ENCODE measurements at regions not wholly inside any gene's neighbourhood (a gene's known extent, or its start where the extent isn't known, plus 50 kb on each side); places are given as distances from the start of the nearest gene placed in this dataset.

DNA sequence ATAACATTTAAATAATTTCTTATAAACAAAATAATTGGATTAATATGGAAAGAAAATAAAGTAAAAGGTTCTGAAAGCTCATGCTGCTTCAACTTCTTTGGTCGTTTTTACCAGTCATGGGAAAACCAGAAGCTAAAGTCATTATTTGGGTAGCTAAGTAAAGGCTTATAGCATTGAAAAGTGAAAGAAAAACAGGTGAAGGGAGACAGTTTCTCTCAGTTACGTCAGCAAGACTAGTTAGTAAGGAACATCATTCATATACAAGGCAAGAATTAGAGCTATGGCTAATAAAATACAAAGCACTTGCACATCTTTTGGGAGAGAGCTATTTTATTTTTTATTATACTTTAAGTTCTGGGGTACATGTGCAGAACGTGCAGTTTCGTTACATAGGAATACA, 170.3 kb upstream of the SYT10 start:
- TF ChIP-seq, protein P1, sequence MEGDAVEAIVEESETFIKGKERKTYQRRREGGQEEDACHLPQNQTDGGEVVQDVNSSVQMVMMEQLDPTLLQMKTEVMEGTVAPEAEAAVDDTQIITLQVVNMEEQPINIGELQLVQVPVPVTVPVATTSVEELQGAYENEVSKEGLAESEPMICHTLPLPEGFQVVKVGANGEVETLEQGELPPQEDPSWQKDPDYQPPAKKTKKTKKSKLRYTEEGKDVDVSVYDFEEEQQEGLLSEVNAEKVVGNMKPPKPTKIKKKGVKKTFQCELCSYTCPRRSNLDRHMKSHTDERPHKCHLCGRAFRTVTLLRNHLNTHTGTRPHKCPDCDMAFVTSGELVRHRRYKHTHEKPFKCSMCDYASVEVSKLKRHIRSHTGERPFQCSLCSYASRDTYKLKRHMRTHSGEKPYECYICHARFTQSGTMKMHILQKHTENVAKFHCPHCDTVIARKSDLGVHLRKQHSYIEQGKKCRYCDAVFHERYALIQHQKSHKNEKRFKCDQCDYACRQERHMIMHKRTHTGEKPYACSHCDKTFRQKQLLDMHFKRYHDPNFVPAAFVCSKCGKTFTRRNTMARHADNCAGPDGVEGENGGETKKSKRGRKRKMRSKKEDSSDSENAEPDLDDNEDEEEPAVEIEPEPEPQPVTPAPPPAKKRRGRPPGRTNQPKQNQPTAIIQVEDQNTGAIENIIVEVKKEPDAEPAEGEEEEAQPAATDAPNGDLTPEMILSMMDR (tag by site-specific recombination; IDR thresholded peaks at IDR 0.05), result no peak
- TF ChIP-seq ZFP3 (tag by site-specific recombination; IDR thresholded peaks at IDR 0.05; ENCODE audit: low read depth), result no peak
- no peak for TF ChIP-seq ZNF785 (tag by site-specific recombination; IDR thresholded peaks at IDR 0.05)
- TF ChIP-seq, protein P2, sequence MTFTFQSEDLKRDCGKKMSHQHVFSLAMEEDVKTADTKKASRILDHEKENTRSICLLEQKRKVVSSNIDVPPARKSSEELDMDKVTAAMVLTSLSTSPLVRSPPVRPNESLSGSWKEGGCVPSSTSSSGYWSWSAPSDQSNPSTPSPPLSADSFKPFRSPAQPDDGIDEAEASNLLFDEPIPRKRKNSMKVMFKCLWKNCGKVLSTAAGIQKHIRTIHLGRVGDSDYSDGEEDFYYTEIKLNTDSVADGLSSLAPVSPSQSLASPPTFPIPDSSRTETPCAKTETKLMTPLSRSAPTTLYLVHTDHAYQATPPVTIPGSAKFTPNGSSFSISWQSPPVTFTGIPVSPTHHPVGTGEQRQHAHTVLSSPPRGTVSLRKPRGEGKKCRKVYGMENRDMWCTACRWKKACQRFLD (tag by site-specific recombination; IDR thresholded peaks at IDR 0.05), result no peak
- no peak for TF ChIP-seq ZNF561 (tag by site-specific recombination; IDR thresholded peaks at IDR 0.05; ENCODE audit: borderline replicate concordance)
- TF ChIP-seq ZBTB7A (tag by site-specific recombination; IDR thresholded peaks at IDR 0.05; ENCODE audit: low read depth), result no peak
- TF ChIP-seq REPIN1 (tag by site-specific recombination; IDR thresholded peaks at IDR 0.05; ENCODE audit: low read depth), result no peak
- no peak for TF ChIP-seq ZXDB (tag by site-specific recombination; IDR thresholded peaks at IDR 0.05)
- TF ChIP-seq, protein P3, sequence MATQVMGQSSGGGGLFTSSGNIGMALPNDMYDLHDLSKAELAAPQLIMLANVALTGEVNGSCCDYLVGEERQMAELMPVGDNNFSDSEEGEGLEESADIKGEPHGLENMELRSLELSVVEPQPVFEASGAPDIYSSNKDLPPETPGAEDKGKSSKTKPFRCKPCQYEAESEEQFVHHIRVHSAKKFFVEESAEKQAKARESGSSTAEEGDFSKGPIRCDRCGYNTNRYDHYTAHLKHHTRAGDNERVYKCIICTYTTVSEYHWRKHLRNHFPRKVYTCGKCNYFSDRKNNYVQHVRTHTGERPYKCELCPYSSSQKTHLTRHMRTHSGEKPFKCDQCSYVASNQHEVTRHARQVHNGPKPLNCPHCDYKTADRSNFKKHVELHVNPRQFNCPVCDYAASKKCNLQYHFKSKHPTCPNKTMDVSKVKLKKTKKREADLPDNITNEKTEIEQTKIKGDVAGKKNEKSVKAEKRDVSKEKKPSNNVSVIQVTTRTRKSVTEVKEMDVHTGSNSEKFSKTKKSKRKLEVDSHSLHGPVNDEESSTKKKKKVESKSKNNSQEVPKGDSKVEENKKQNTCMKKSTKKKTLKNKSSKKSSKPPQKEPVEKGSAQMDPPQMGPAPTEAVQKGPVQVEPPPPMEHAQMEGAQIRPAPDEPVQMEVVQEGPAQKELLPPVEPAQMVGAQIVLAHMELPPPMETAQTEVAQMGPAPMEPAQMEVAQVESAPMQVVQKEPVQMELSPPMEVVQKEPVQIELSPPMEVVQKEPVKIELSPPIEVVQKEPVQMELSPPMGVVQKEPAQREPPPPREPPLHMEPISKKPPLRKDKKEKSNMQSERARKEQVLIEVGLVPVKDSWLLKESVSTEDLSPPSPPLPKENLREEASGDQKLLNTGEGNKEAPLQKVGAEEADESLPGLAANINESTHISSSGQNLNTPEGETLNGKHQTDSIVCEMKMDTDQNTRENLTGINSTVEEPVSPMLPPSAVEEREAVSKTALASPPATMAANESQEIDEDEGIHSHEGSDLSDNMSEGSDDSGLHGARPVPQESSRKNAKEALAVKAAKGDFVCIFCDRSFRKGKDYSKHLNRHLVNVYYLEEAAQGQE (tag by site-specific recombination; IDR thresholded peaks at IDR 0.05), result no peak
- no peak for TF ChIP-seq ZNF416 (tag by site-specific recombination; IDR thresholded peaks at IDR 0.05)
- TF ChIP-seq BCL11A (tag by site-specific recombination; IDR thresholded peaks at IDR 0.05; ENCODE audit: low read depth), result no peak
- TF ChIP-seq, protein P4, sequence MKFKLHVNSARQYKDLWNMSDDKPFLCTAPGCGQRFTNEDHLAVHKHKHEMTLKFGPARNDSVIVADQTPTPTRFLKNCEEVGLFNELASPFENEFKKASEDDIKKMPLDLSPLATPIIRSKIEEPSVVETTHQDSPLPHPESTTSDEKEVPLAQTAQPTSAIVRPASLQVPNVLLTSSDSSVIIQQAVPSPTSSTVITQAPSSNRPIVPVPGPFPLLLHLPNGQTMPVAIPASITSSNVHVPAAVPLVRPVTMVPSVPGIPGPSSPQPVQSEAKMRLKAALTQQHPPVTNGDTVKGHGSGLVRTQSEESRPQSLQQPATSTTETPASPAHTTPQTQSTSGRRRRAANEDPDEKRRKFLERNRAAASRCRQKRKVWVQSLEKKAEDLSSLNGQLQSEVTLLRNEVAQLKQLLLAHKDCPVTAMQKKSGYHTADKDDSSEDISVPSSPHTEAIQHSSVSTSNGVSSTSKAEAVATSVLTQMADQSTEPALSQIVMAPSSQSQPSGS (tag by site-specific recombination; IDR thresholded peaks at IDR 0.05; ENCODE audit: low read depth), result no peak
